ENCODE measurements at regions not wholly inside any gene's neighbourhood (a gene's known extent, or its start where the extent isn't known, plus 50 kb on each side); places are given as distances from the start of the nearest gene placed in this dataset.
"Not testable (repeated sequence)": the region's sequence is repeated elsewhere in the genome, so short reads cannot be mapped to it uniquely, and the experiment has no call there.

GRCh38 chr7:356691-357462 lies 66.9 kb downstream of the FOXL3 start:
- no peak for DNase-seq

- DNase-seq: no peak
Measured at GRCh38 chr7:357531-358209, 67.7 kb downstream of the FOXL3 start.

- no peak for DNase-seq
Measured at GRCh38 chr7:358352-358751, 68.4 kb downstream of the FOXL3 start.

- no peak for DNase-seq
Measured at GRCh38 chr7:359226-359765, 69.3 kb downstream of the FOXL3 start.

GRCh38 chr7:359766-360361 lies 69.9 kb downstream of the FOXL3 start:
- DNase-seq: no peak

GRCh38 chr7:360454-361100 lies 70.6 kb downstream of the FOXL3 start:
- DNase-seq: no peak

- not testable (repeated sequence) for DNase-seq
Measured at GRCh38 chr7:361182-361581, 71.2 kb downstream of the FOXL3 start.

GRCh38 chr7:361680-362401 lies 71.9 kb downstream of the FOXL3 start:
- no peak for DNase-seq

GRCh38 chr7:362402-363096 lies 72.6 kb downstream of the FOXL3 start:
- DNase-seq: no peak

- DNase-seq: no peak
Measured at GRCh38 chr7:363626-364025, 73.7 kb downstream of the FOXL3 start.

GRCh38 chr7:364536-364935 lies 74.6 kb downstream of the FOXL3 start:
- DNase-seq: no peak

- DNase-seq: no peak
Measured at GRCh38 chr7:365593-365992, 75.6 kb downstream of the FOXL3 start.

- DNase-seq: no peak
Measured at GRCh38 chr7:366161-366803, 76.3 kb downstream of the FOXL3 start.

- DNase-seq: no peak
Measured at GRCh38 chr7:367351-367901, 77.5 kb downstream of the FOXL3 start.

GRCh38 chr7:368651-369475 lies 78.9 kb downstream of the FOXL3 start:
- no peak for DNase-seq

GRCh38 chr7:369476-370258 lies 79.7 kb downstream of the FOXL3 start:
- no peak for DNase-seq

GRCh38 chr7:370259-370625 lies 80.3 kb downstream of the FOXL3 start:
- DNase-seq: no peak

GRCh38 chr7:370775-371118 lies 80.8 kb downstream of the FOXL3 start:
- DNase-seq: no peak

GRCh38 chr7:371119-371778 lies 81.3 kb downstream of the FOXL3 start:
- no peak for DNase-seq

Data from DMS79 treated with DMSO at 0.1 percent for 48 hours (cell line).